Vagina (tissue), 2 donors: ENCODE measurements at regions not wholly inside any gene's neighbourhood (a gene's known extent, or its start where the extent isn't known, plus 50 kb on each side); places are given as distances from the start of the nearest gene placed in this dataset.

Experiments
- POLR2A ChIP-seq, 2 donors: fragments of 450-650 bp; IDR thresholded peaks; one replicate each; pipeline ENCODE4 v1.6.1; 2017; ENCODE audit warnings: antibody characterized with exemption in 2 of 2, mild to moderate bottlenecking in 2 of 2, moderate library complexity in 2 of 2
- POLR2AphosphoS5 ChIP-seq, 2 donors: sonication (generic); formaldehyde crosslinking; IDR thresholded peaks; one replicate each; pipeline ENCODE4 v1.9.0; 2017; ENCODE audit warnings: antibody characterized with exemption in 2 of 2, mild to moderate bottlenecking in 2 of 2, low read depth in 1 of 2; ENCODE audit not compliant: insufficient read depth in 1 of 2
- TF ChIP-seq, protein P1 (sequence below), 3 experiments: fragments of 450-650 bp in 2 of 3; fragments of 200-600 bp in 1 of 3; sonication (generic) in 1 of 3; IDR thresholded peaks; one replicate each; pipeline ENCODE4 v1.5.1; 2017 to 2019; ENCODE audit warnings: antibody characterized with exemption in 3 of 3, mild to moderate bottlenecking in 2 of 3, moderate library complexity in 2 of 3

DNA sequence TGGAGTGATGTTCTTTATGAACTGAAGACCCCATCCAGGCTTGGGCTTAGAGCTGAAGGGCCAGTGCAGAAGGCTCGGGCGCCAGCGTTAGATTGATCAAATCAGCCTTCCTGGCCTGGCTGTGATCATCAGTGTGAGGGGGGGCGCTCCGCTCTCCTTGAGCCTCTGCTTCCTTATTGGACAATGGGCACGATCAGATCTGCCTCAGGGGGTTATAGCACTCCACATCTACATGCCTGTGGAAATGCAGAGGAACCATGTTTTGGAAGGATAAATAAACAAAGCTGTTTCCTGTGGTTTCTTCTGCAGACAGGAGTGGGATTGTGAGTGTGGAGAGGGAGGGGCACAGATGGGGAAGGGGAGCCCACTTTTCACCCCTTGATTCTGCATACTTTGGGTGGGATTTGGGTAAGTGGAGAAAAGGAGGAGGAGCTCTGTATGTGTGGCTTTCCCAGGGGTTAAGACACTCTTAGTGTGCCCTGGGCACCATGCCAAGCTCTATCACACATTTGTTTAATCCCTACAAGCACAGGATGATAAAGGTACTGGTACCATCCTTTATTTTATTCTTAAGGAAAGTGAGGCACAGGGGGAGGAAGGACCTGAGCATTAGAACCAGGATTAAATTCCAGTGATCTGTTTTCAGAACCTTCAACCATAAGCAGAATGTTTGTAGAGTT lies 150.5 kb downstream of the EN1 start:
- TF ChIP-seq, protein P1, sequence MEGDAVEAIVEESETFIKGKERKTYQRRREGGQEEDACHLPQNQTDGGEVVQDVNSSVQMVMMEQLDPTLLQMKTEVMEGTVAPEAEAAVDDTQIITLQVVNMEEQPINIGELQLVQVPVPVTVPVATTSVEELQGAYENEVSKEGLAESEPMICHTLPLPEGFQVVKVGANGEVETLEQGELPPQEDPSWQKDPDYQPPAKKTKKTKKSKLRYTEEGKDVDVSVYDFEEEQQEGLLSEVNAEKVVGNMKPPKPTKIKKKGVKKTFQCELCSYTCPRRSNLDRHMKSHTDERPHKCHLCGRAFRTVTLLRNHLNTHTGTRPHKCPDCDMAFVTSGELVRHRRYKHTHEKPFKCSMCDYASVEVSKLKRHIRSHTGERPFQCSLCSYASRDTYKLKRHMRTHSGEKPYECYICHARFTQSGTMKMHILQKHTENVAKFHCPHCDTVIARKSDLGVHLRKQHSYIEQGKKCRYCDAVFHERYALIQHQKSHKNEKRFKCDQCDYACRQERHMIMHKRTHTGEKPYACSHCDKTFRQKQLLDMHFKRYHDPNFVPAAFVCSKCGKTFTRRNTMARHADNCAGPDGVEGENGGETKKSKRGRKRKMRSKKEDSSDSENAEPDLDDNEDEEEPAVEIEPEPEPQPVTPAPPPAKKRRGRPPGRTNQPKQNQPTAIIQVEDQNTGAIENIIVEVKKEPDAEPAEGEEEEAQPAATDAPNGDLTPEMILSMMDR (IDR thresholded peaks at IDR 0.05) = no peak
- TF ChIP-seq POLR2A (IDR thresholded peaks at IDR 0.05) (no peak), POLR2AphosphoS5 (IDR thresholded peaks at IDR 0.05; ENCODE audit: insufficient read depth in 1 of 2, low read depth in 1 of 2) (no peak)
